OCI-LY1 (cell line): ENCODE measurements at regions not wholly inside any gene's neighbourhood (a gene's known extent, or its start where the extent isn't known, plus 50 kb on each side); places are given as distances from the start of the nearest gene placed in this dataset.

Experiments
- H2AFZ ChIP-seq: fragments of 200-600 bp; sonication (generic), shearing (Covaris generic); 2 replicates; pipeline ENCODE4 v1.6.0; 2014; ENCODE audit warnings: antibody characterized with exemption, mild to moderate bottlenecking, low read length
- H3F3A ChIP-seq: fragments of 200-600 bp; sonication (generic), shearing (Covaris generic); 2 replicates; pipeline ENCODE4 v1.6.0; 2014; ENCODE audit warnings: mild to moderate bottlenecking, antibody characterized with exemption, low read length, moderate library complexity; ENCODE audit not compliant: insufficient read depth
- H3K27ac ChIP-seq: fragments of 200-600 bp; sonication (generic); 2 replicates; pipeline ENCODE4 v1.5.1; 2014; ENCODE audit warnings: low read length, mixed run types, mild to moderate bottlenecking, low read depth; ENCODE audit not compliant: poor library complexity, severe bottlenecking
- H3K27me3 ChIP-seq: fragments of 200-600 bp; sonication (generic); 2 replicates; pipeline ENCODE4 v1.6.0; 2014; ENCODE audit warnings: antibody characterized with exemption, mild to moderate bottlenecking, low read length, moderate library complexity; ENCODE audit not compliant: insufficient read depth
- H3K36me3 ChIP-seq: fragments of 200-600 bp; sonication (generic); 2 replicates; pipeline ENCODE4 v1.6.1; 2014; ENCODE audit warnings: mild to moderate bottlenecking, antibody characterized with exemption, low read length, moderate library complexity, mixed read lengths; ENCODE audit not compliant: insufficient read depth
- H3K4me1 ChIP-seq: fragments of 200-600 bp; sonication (generic); 2 replicates; pipeline ENCODE4 v1.5.1; 2014; ENCODE audit warnings: mild to moderate bottlenecking, low read length, moderate library complexity; ENCODE audit not compliant: insufficient read depth, severe bottlenecking
- H3K4me2 ChIP-seq: fragments of 200-600 bp; sonication (generic), shearing (Covaris generic); 2 replicates; pipeline ENCODE4 v1.6.1; 2014; ENCODE audit warnings: low read length
- H3K4me3 ChIP-seq: fragments of 200-600 bp; sonication (generic); 2 replicates; pipeline ENCODE4 v1.5.1; 2014; ENCODE audit warnings: low read length, low read depth, mild to moderate bottlenecking, mixed read lengths; ENCODE audit not compliant: poor library complexity, severe bottlenecking
- H3K79me2 ChIP-seq: fragments of 200-600 bp; shearing (Covaris generic); 2 replicates; pipeline ENCODE4 v1.6.1; 2016; ENCODE audit warnings: mixed run types, low read length, mixed read lengths; ENCODE audit not compliant: insufficient read depth
- H3K9ac ChIP-seq: fragments of 200-600 bp; sonication (generic), shearing (Covaris generic); 2 replicates; pipeline ENCODE4 v1.6.1; 2014; ENCODE audit warnings: mild to moderate bottlenecking, low read length, mixed read lengths
- H3K9me2 ChIP-seq: fragments of 200-600 bp; sonication (generic), shearing (Covaris generic); 2 replicates; pipeline ENCODE4 v1.6.1; 2014; ENCODE audit warnings: low read depth, mild to moderate bottlenecking, low read length, mixed read lengths
- H3K9me3 ChIP-seq: fragments of 200-600 bp; shearing (Covaris generic); 2 replicates; pipeline ENCODE4 v1.6.1; 2014; ENCODE audit warnings: low read length, mixed read lengths
- H4K20me1 ChIP-seq: fragments of 200-600 bp; sonication (generic), shearing (Covaris generic); 2 replicates; pipeline ENCODE4 v1.6.0; 2016; ENCODE audit warnings: mild to moderate bottlenecking, low read length; ENCODE audit not compliant: insufficient read depth
- EZH2 ChIP-seq: fragments of 200-600 bp; sonication (generic), shearing (Covaris generic); IDR thresholded peaks from 2 replicates; pipeline ENCODE4 v1.8.0; 2017; ENCODE audit warnings: borderline replicate concordance, mixed run types, mild to moderate bottlenecking, antibody characterized with exemption, low read length, moderate library complexity, mixed read lengths
- TF ChIP-seq, protein P1 (sequence below): fragments of 200-600 bp; sonication (generic), shearing (Covaris generic); IDR thresholded peaks from 2 replicates; pipeline ENCODE4 v1.5.1; 2017; ENCODE audit warnings: mild to moderate bottlenecking, antibody characterized with exemption, low read length, moderate library complexity, mixed read lengths

DNA sequence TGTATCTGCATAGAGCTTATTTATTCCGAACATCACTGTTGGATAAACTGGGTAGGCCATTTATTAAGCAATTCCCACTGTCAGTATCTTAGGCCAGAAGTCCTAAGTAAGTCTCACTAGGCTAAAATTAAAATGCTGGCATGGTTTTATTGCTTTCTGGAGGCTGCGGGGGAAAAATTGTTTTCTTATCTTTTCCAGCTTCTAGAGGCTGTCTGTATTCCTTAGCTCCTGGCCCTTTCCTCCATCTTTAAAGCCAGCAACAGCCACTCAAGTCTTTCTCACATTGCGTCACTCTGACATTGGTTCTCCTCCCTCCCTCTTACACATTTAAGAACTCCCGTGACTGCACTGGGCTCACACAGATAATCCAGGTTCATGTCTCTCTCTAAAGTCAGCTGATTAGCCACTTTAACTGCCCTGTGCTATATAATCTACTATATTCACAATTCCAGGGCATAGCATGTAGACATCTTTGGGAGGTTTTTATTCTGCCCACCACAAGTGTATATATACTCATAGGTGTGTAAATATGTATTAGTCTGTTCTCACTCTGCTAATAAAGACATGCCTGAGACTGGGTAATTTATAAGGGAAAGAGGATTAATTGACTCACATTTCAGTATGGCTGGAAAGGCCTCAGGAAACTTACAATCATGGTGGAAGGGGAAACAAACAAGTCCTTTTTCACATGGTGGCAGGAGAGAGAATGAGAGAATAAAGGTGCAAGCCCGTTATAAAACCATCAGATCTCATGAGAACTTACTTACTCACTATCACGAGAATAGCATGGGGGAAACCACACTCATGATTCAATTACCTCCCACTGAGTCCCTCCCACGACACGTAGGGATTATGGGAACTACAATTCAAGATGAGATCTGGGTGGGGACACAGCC lies 113.5 kb upstream of the SLC7A14 start:
- no peak overlapping the region for H2AFZ ChIP-seq

DNA sequence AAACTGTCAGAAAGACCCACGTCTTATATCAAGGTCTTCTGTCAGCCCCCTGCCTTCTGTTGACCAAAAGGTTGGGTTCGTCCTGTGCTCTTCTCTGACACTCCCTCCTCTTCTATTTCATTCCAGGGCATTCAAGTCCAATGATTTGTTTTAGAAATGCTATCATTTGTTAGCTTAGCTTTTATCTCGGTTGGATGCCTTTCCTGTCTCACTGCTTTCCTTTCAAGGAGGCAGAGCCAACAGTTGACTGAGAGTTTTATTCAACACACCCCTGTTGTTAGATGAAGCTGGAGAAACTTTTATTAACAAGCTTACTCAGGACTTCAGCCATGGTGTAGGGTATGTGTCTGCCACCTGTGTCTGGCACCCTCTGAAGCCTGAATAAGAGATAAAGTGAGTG lies 112.0 kb upstream of the SLC7A14 start:
- H3K79me2 ChIP-seq = no peaks in the 10 kb centered on the region
- H3K4me1 ChIP-seq = no peaks in the 10 kb centered on the region
- no peaks in the 10 kb centered on the region for H4K20me1 ChIP-seq
- H3K27ac ChIP-seq = no peak overlapping the region
- no peaks in the 10 kb centered on the region for H3K9me3 ChIP-seq
- H2AFZ ChIP-seq = no peak overlapping the region
- no peak overlapping the region for H3K4me2 ChIP-seq
- H3K36me3 ChIP-seq = no peaks in the 10 kb centered on the region
- TF ChIP-seq, protein P1, sequence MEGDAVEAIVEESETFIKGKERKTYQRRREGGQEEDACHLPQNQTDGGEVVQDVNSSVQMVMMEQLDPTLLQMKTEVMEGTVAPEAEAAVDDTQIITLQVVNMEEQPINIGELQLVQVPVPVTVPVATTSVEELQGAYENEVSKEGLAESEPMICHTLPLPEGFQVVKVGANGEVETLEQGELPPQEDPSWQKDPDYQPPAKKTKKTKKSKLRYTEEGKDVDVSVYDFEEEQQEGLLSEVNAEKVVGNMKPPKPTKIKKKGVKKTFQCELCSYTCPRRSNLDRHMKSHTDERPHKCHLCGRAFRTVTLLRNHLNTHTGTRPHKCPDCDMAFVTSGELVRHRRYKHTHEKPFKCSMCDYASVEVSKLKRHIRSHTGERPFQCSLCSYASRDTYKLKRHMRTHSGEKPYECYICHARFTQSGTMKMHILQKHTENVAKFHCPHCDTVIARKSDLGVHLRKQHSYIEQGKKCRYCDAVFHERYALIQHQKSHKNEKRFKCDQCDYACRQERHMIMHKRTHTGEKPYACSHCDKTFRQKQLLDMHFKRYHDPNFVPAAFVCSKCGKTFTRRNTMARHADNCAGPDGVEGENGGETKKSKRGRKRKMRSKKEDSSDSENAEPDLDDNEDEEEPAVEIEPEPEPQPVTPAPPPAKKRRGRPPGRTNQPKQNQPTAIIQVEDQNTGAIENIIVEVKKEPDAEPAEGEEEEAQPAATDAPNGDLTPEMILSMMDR = no peak
- no peak for TF ChIP-seq EZH2
- H3K9me2 ChIP-seq = no peaks in the 10 kb centered on the region
- H3K27me3 ChIP-seq = no peaks in the 10 kb centered on the region
- H3K4me3 ChIP-seq = no peak overlapping the region
- no peak overlapping the region for H3K9ac ChIP-seq
- H3F3A ChIP-seq = no peaks in the 10 kb centered on the region

More for the DNA sequence above, 113.5 kb upstream of the SLC7A14 start:
- Histone ChIP-seq H3K9ac (no peak overlapping the region), H3K79me2 (no peaks in the 10 kb centered on the region), H3K4me3 (no peak overlapping the region), H3K9me3 (no peaks in the 10 kb centered on the region), H3K9me2 (no peaks in the 10 kb centered on the region), H3K4me1 (no peaks in the 10 kb centered on the region), H3K27ac (no peak overlapping the region), H3K4me2 (no peak overlapping the region), H4K20me1 (no peaks in the 10 kb centered on the region), H3K27me3 (no peaks in the 10 kb centered on the region), H3K36me3 (no peaks in the 10 kb centered on the region), H3F3A (no peaks in the 10 kb centered on the region)
- TF ChIP-seq, protein P1 = no peak
- no peak for TF ChIP-seq EZH2

DNA sequence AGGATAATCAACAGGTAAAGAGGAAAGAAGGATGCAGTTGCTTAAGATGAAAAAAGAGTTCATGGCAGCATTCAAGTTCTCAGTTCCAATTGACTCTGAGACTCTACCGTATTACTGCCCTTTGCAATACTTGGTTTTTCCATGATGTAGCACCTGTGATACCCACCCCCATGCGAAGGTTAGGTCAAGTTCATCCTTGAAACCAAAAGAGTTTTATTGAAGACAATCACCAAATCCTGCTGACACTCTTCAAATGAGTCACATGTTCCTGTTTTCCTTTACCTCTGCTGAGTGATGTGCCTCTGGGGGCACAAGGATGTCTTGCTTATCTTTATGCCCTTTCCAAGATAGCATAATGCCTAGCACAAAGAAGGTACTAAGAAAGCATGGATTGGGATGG lies 111.3 kb upstream of the SLC7A14 start:
- no peak overlapping the region for H3K27ac ChIP-seq
- H3F3A ChIP-seq = no peaks in the 10 kb centered on the region
- H3K4me2 ChIP-seq = no peak overlapping the region
- H3K79me2 ChIP-seq = no peaks in the 10 kb centered on the region
- no peaks in the 10 kb centered on the region for H3K9me2 ChIP-seq
- no peaks in the 10 kb centered on the region for H3K9me3 ChIP-seq
- H3K9ac ChIP-seq = no peak overlapping the region
- no peaks in the 10 kb centered on the region for H4K20me1 ChIP-seq
- H3K4me3 ChIP-seq = no peak overlapping the region
- TF ChIP-seq, protein P1 = no peak
- TF ChIP-seq EZH2 = no peak
- no peaks in the 10 kb centered on the region for H3K4me1 ChIP-seq
- no peak overlapping the region for H2AFZ ChIP-seq
- H3K36me3 ChIP-seq = no peaks in the 10 kb centered on the region
- no peaks in the 10 kb centered on the region for H3K27me3 ChIP-seq
